ENCODE measurements at regions not wholly inside any gene's neighbourhood (a gene's known extent, or its start where the extent isn't known, plus 50 kb on each side); places are given as distances from the start of the nearest gene placed in this dataset.
A peak's percentile ranks its signal among the peaks of the same experiment; 100 is the strongest.

GRCh38 chr6:97412511-97412910, 129.5 kb upstream of the MMS22L start:
- H3K9me3 ChIP-seq (ENCODE audit: control insufficient read depth, low read length) = no peaks in the 10 kb centered on the region
- no peak overlapping the region for H3K4me3 ChIP-seq (ENCODE audit: low read length)
- no peaks in the 10 kb centered on the region for H3K36me3 ChIP-seq (ENCODE audit: control insufficient read depth, insufficient read depth, low read length, severe bottlenecking)
- no peak overlapping the region for H3K9ac ChIP-seq (ENCODE audit: low read length)
- no peak for DNase-seq (ENCODE audit: low read depth)
- H3K27me3 ChIP-seq (replicated peaks; ENCODE audit: control insufficient read depth, insufficient read depth, low read length) = no peaks in the 10 kb centered on the region
- H3K4me1 ChIP-seq (ENCODE audit: control insufficient read depth, insufficient read depth, low read length) = no peaks in the 10 kb centered on the region

GRCh38 chr6:97422171-97422570, 139.2 kb upstream of the MMS22L start:
- H3K9ac ChIP-seq (ENCODE audit: low read length) = no peak overlapping the region
- no peak for DNase-seq (ENCODE audit: low read depth)

GRCh38 chr6:97423190-97423589, 140.2 kb upstream of the MMS22L start:
- H3K9ac ChIP-seq (ENCODE audit: low read length) = no peak overlapping the region
- DNase-seq (ENCODE audit: low read depth) = no peak
- peaks cover 4% of the 10 kb centered on the region for H3K27me3 ChIP-seq (replicated peaks; ENCODE audit: control insufficient read depth, insufficient read depth, low read length)
- no peaks in the 10 kb centered on the region for H3K4me1 ChIP-seq (ENCODE audit: control insufficient read depth, insufficient read depth, low read length)
- no peak overlapping the region for H3K4me3 ChIP-seq (ENCODE audit: low read length)
- H3K36me3 ChIP-seq (ENCODE audit: control insufficient read depth, insufficient read depth, low read length, severe bottlenecking) = no peaks in the 10 kb centered on the region
- peaks cover 6% of the 10 kb centered on the region for H3K9me3 ChIP-seq (ENCODE audit: control insufficient read depth, low read length)

More at GRCh38 chr6:97422171-97422570, 139.2 kb upstream of the MMS22L start:
- H3K9me3 ChIP-seq (ENCODE audit: control insufficient read depth, low read length) = peaks cover 6% of the 10 kb centered on the region
- peaks cover 3% of the 10 kb centered on the region for H3K27me3 ChIP-seq (replicated peaks; ENCODE audit: control insufficient read depth, insufficient read depth, low read length)
- no peaks in the 10 kb centered on the region for H3K4me1 ChIP-seq (ENCODE audit: control insufficient read depth, insufficient read depth, low read length)
- no peak overlapping the region for H3K4me3 ChIP-seq (ENCODE audit: low read length)
- H3K36me3 ChIP-seq (ENCODE audit: control insufficient read depth, insufficient read depth, low read length, severe bottlenecking) = no peaks in the 10 kb centered on the region

- DNase-seq (ENCODE audit: low read depth) = no peak
- no peaks in the 10 kb centered on the region for H3K9me3 ChIP-seq (ENCODE audit: control insufficient read depth, low read length)
- H3K4me3 ChIP-seq (ENCODE audit: low read length) = no peak overlapping the region
- peaks cover 4% of the 10 kb centered on the region for H3K27me3 ChIP-seq (replicated peaks; ENCODE audit: control insufficient read depth, insufficient read depth, low read length)
- H3K36me3 ChIP-seq (ENCODE audit: control insufficient read depth, insufficient read depth, low read length, severe bottlenecking) = no peaks in the 10 kb centered on the region
- H3K9ac ChIP-seq (ENCODE audit: low read length) = no peak overlapping the region
- no peaks in the 10 kb centered on the region for H3K4me1 ChIP-seq (ENCODE audit: control insufficient read depth, insufficient read depth, low read length)
Measured at GRCh38 chr6:97427648-97428047, 144.6 kb upstream of the MMS22L start.

GRCh38 chr6:97437087-97437486, 154.1 kb upstream of the MMS22L start:
- H3K4me3 ChIP-seq (ENCODE audit: low read length) = no peak overlapping the region
- H3K27me3 ChIP-seq (replicated peaks; ENCODE audit: control insufficient read depth, insufficient read depth, low read length) = peaks cover 8% of the 10 kb centered on the region
- peaks cover 5% of the 10 kb centered on the region for H3K4me1 ChIP-seq (ENCODE audit: control insufficient read depth, insufficient read depth, low read length)
- H3K9ac ChIP-seq (ENCODE audit: low read length) = no peak overlapping the region
- peak; percentile 54 for DNase-seq (ENCODE audit: low read depth)
- no peaks in the 10 kb centered on the region for H3K9me3 ChIP-seq (ENCODE audit: control insufficient read depth, low read length)
- H3K36me3 ChIP-seq (ENCODE audit: control insufficient read depth, insufficient read depth, low read length, severe bottlenecking) = no peaks in the 10 kb centered on the region

- no peak overlapping the region for H3K9ac ChIP-seq (ENCODE audit: low read length)
- DNase-seq (ENCODE audit: low read depth) = no peak
- H3K36me3 ChIP-seq (ENCODE audit: control insufficient read depth, insufficient read depth, low read length, severe bottlenecking) = no peaks in the 10 kb centered on the region
- H3K4me3 ChIP-seq (ENCODE audit: low read length) = no peak overlapping the region
- no peaks in the 10 kb centered on the region for H3K9me3 ChIP-seq (ENCODE audit: control insufficient read depth, low read length)
- peaks cover 8% of the 10 kb centered on the region for H3K27me3 ChIP-seq (replicated peaks; ENCODE audit: control insufficient read depth, insufficient read depth, low read length)
- peaks cover 5% of the 10 kb centered on the region for H3K4me1 ChIP-seq (ENCODE audit: control insufficient read depth, insufficient read depth, low read length)
Measured at GRCh38 chr6:97438011-97438671, 155.1 kb upstream of the MMS22L start.

- Histone ChIP-seq H3K9ac (ENCODE audit: low read length) (no peak overlapping the region), H3K36me3 (ENCODE audit: control insufficient read depth, insufficient read depth, low read length, severe bottlenecking) (no peaks in the 10 kb centered on the region), H3K4me3 (ENCODE audit: low read length) (peak overlapping the region; percentile 54), H3K9me3 (ENCODE audit: control insufficient read depth, low read length) (no peaks in the 10 kb centered on the region), H3K27me3 (replicated peaks; ENCODE audit: control insufficient read depth, insufficient read depth, low read length) (no peaks in the 10 kb centered on the region), H3K4me1 (ENCODE audit: control insufficient read depth, insufficient read depth, low read length) (peaks cover 5% of the 10 kb centered on the region)
- peak; percentile 22 for DNase-seq (ENCODE audit: low read depth)
Measured at GRCh38 chr6:97440590-97441176, 157.7 kb upstream of the MMS22L start.

GRCh38 chr6:97443408-97444080, 160.5 kb upstream of the MMS22L start:
- no peaks in the 10 kb centered on the region for H3K9me3 ChIP-seq (ENCODE audit: control insufficient read depth, low read length)
- H3K9ac ChIP-seq (ENCODE audit: low read length) = no peak overlapping the region
- DNase-seq (ENCODE audit: low read depth) = no peak
- peaks cover 5% of the 10 kb centered on the region for H3K4me1 ChIP-seq (ENCODE audit: control insufficient read depth, insufficient read depth, low read length)
- no peaks in the 10 kb centered on the region for H3K36me3 ChIP-seq (ENCODE audit: control insufficient read depth, insufficient read depth, low read length, severe bottlenecking)
- H3K4me3 ChIP-seq (ENCODE audit: low read length) = no peak overlapping the region
- H3K27me3 ChIP-seq (replicated peaks; ENCODE audit: control insufficient read depth, insufficient read depth, low read length) = peaks cover 6% of the 10 kb centered on the region

GRCh38 chr6:97445407-97445806, 162.4 kb upstream of the MMS22L start:
- H3K9ac ChIP-seq (ENCODE audit: low read length) = no peak overlapping the region
- peaks cover 4% of the 10 kb centered on the region for H3K4me1 ChIP-seq (ENCODE audit: control insufficient read depth, insufficient read depth, low read length)
- H3K9me3 ChIP-seq (ENCODE audit: control insufficient read depth, low read length) = no peaks in the 10 kb centered on the region
- no peaks in the 10 kb centered on the region for H3K36me3 ChIP-seq (ENCODE audit: control insufficient read depth, insufficient read depth, low read length, severe bottlenecking)
- DNase-seq (ENCODE audit: low read depth) = no peak
- H3K27me3 ChIP-seq (replicated peaks; ENCODE audit: control insufficient read depth, insufficient read depth, low read length) = peaks cover 6% of the 10 kb centered on the region
- no peak overlapping the region for H3K4me3 ChIP-seq (ENCODE audit: low read length)

- H3K4me1 ChIP-seq (ENCODE audit: control insufficient read depth, insufficient read depth, low read length) = no peaks in the 10 kb centered on the region
- no peaks in the 10 kb centered on the region for H3K9me3 ChIP-seq (ENCODE audit: control insufficient read depth, low read length)
- H3K27me3 ChIP-seq (replicated peaks; ENCODE audit: control insufficient read depth, insufficient read depth, low read length) = peaks cover 6% of the 10 kb centered on the region
- H3K4me3 ChIP-seq (ENCODE audit: low read length) = no peak overlapping the region
- H3K36me3 ChIP-seq (ENCODE audit: control insufficient read depth, insufficient read depth, low read length, severe bottlenecking) = no peaks in the 10 kb centered on the region
- H3K9ac ChIP-seq (ENCODE audit: low read length) = no peak overlapping the region
- no peak for DNase-seq (ENCODE audit: low read depth)
Measured at GRCh38 chr6:97449444-97449966, 166.5 kb upstream of the MMS22L start.

- H3K36me3 ChIP-seq (ENCODE audit: control insufficient read depth, insufficient read depth, low read length, severe bottlenecking) = no peaks in the 10 kb centered on the region
Measured at GRCh38 chr6:97450087-97450486, 167.1 kb upstream of the MMS22L start.

More at GRCh38 chr6:97450087-97450486, 167.1 kb upstream of the MMS22L start:
- no peak for DNase-seq (ENCODE audit: low read depth)
- Histone ChIP-seq H3K27me3 (replicated peaks; ENCODE audit: control insufficient read depth, insufficient read depth, low read length) (peaks cover 6% of the 10 kb centered on the region), H3K4me3 (ENCODE audit: low read length) (no peak overlapping the region), H3K9ac (ENCODE audit: low read length) (no peak overlapping the region), H3K4me1 (ENCODE audit: control insufficient read depth, insufficient read depth, low read length) (no peaks in the 10 kb centered on the region), H3K9me3 (ENCODE audit: control insufficient read depth, low read length) (no peaks in the 10 kb centered on the region)
